ENCODE measurements at regions not wholly inside any gene's neighbourhood (a gene's known extent, or its start where the extent isn't known, plus 50 kb on each side); places are given as distances from the start of the nearest gene placed in this dataset.
"Not testable (repeated sequence)": the region's sequence is repeated elsewhere in the genome, so short reads cannot be mapped to it uniquely, and the experiment has no call there.

- DNase-seq, result no peak
Measured at GRCh38 chr6:81328700-81329099, 423.8 kb downstream of the TENT5A start.

GRCh38 chr6:81326881-81327561 lies 425.5 kb downstream of the TENT5A start:
- no peak for DNase-seq

GRCh38 chr6:81309811-81310210 lies 442.7 kb downstream of the TENT5A start:
- no peak for DNase-seq

GRCh38 chr6:81308577-81309279 lies 443.8 kb downstream of the TENT5A start:
- no peak for DNase-seq

- DNase-seq, result no peak
Measured at GRCh38 chr6:81307651-81308214, 444.7 kb downstream of the TENT5A start.

GRCh38 chr6:81304466-81304865 lies 448.0 kb downstream of the TENT5A start:
- no peak for DNase-seq

GRCh38 chr6:81300961-81301360 lies 451.5 kb downstream of the TENT5A start:
- DNase-seq, result no peak

GRCh38 chr6:81298751-81299150 lies 453.7 kb downstream of the TENT5A start:
- DNase-seq, result no peak

- DNase-seq, result no peak
Measured at GRCh38 chr6:81295310-81295709, 457.2 kb downstream of the TENT5A start.

- no peak for DNase-seq
Measured at GRCh38 chr6:81293896-81294295, 458.6 kb downstream of the TENT5A start.

GRCh38 chr6:81289229-81289628 lies 463.3 kb downstream of the TENT5A start:
- no peak for DNase-seq

GRCh38 chr6:81265106-81265505 lies 487.4 kb downstream of the TENT5A start:
- DNase-seq, result no peak

- no peak for DNase-seq
Measured at GRCh38 chr6:81263531-81264168, 488.8 kb downstream of the TENT5A start.

- no peak for DNase-seq
Measured at GRCh38 chr6:81262656-81263055, 489.8 kb downstream of the TENT5A start.

- not testable (repeated sequence) for DNase-seq
Measured at GRCh38 chr6:81256223-81256622, 496.3 kb downstream of the TENT5A start.

- no peak for DNase-seq
Measured at GRCh38 chr6:81253821-81254220, 498.7 kb downstream of the TENT5A start.

- no peak for DNase-seq
Measured at GRCh38 chr6:81252231-81252630, 500.2 kb downstream of the TENT5A start.

- no peak for DNase-seq
Measured at GRCh38 chr6:81246200-81246599, 506.3 kb downstream of the TENT5A start.

GRCh38 chr6:81242624-81243023 lies 509.9 kb downstream of the TENT5A start:
- DNase-seq, result no peak

GRCh38 chr6:81241126-81242041 lies 511.1 kb downstream of the TENT5A start:
- peak in 3 of 4 experiments; percentile 9 to 48 (median 38) for DNase-seq

GRCh38 chr6:81238390-81238789 lies 514.1 kb downstream of the TENT5A start:
- DNase-seq, result no peak

- no peak for DNase-seq
Measured at GRCh38 chr6:81237226-81237625, 515.3 kb downstream of the TENT5A start.

Data from suppressor macrophage (primary cell).